ENCODE measurements at regions not wholly inside any gene's neighbourhood (a gene's known extent, or its start where the extent isn't known, plus 50 kb on each side); places are given as distances from the start of the nearest gene placed in this dataset.

DNA sequence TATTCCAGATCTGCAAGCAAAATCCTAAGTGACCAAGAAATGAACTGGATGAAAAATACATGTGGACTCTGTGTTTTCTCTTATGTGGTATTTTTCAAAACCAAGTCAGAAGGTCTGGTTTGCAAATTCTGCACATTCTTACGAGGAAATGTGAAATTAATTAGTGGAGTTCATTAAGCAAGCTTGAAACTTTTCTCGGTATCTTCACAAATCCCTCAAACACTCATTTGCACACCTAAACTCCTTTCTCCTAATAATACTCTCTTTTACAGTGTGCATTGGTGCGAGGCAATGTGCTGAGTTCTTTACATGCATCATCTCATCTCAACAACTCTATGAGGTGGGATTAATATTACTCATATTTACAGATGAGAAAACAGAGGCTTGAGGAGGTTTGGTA lies 82.1 kb downstream of the MTERF1 start:
- 87 to 92% (median 88%) methylated on average over 3 of the region's 3 CpGs for WGBS, 5 donors
- intact Hi-C loops (cut with DNase I; ENCODE audit: low total_unique reads) = no loop called here
- no peaks in the 10 kb centered on the region for H3K27me3 ChIP-seq
- H3K27ac ChIP-seq = no peak overlapping the region
- DNase-seq = no peak
- no peak overlapping the region for H3K4me3 ChIP-seq
- no peaks in the 10 kb centered on the region for H3K9me3 ChIP-seq
- no peaks in the 10 kb centered on the region for H3K4me1 ChIP-seq
- H3K36me3 ChIP-seq = peaks cover 0 to 10% (median 0%) of the 10 kb centered on the region in 4 donors
- no peak for TF ChIP-seq POLR2A (IDR thresholded peaks at IDR 0.05)
- no peak for TF ChIP-seq CTCF (IDR thresholded peaks at IDR 0.05)
- TF ChIP-seq EP300 (IDR thresholded peaks at IDR 0.05) = no peak
- TF ChIP-seq POLR2AphosphoS5 (IDR thresholded peaks at IDR 0.05) = no peak

GRCh38 chr7:91800389-91800788 lies 80.1 kb downstream of the MTERF1 start:
- TF ChIP-seq POLR2A (IDR thresholded peaks at IDR 0.05) (no peak), CTCF (IDR thresholded peaks at IDR 0.05) (no peak)
- Histone ChIP-seq H3K4me1 (no peaks in the 10 kb centered on the region), H3K9me3 (no peaks in the 10 kb centered on the region), H3K36me3 (peaks cover 0 to 10% (median 0%) of the 10 kb centered on the region in 4 donors), H3K27ac (no peak overlapping the region), H3K27me3 (no peaks in the 10 kb centered on the region), H3K4me3 (no peak overlapping the region)
- intact Hi-C loops (cut with DNase I; ENCODE audit: low total_unique reads) = no loop called here
- 87 to 95% (median 93%) methylated on average over 6 to 9 of the region's 9 CpGs for WGBS, 5 donors
- no peak for DNase-seq

- Histone ChIP-seq H3K27me3 (no peaks in the 10 kb centered on the region), H3K4me3 (no peak overlapping the region), H3K9me3 (no peaks in the 10 kb centered on the region), H3K36me3 (peaks cover 0 to 10% (median 0%) of the 10 kb centered on the region in 4 donors), H3K27ac (no peak overlapping the region), H3K4me1 (no peaks in the 10 kb centered on the region)
- TF ChIP-seq POLR2AphosphoS5 (IDR thresholded peaks at IDR 0.05) = no peak
- no peak for DNase-seq
- 92 to 100% (median 96%) methylated on average over 2 to 5 of the region's 5 CpGs for WGBS, 5 donors
- intact Hi-C loops (cut with DNase I; ENCODE audit: low total_unique reads) = no loop called here
Measured at GRCh38 chr7:91801331-91801983, 79.0 kb downstream of the MTERF1 start.

DNA sequence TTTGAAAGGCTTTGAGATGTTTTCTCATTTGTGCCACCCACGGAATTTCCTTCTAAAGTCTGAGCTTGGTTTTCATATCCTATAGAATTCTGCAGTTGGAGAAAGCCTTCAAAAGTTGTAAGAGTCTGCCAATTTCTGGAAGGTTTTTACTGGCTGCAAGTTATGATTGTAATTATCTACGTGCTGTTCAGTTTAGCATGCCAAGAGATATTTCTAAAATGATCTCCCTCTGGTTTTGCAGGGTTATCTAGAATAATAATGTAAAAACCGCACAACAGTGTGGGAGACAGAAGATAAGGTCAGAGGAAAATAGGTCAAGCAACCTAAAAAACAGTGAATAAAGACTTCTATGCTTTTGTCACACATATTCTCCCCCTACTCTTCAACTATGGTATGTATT lies 69.3 kb downstream of the MTERF1 start:
- no peaks in the 10 kb centered on the region for H3K36me3 ChIP-seq
- intact Hi-C loops (cut with DNase I; ENCODE audit: low total_unique reads) = no loop called here
- no peaks in the 10 kb centered on the region for H3K27me3 ChIP-seq
- peaks cover 0 to 7% (median 0%) of the 10 kb centered on the region in 4 donors for H3K9me3 ChIP-seq
- TF ChIP-seq EP300 (IDR thresholded peaks at IDR 0.05) (no peak), CTCF (IDR thresholded peaks at IDR 0.05) (no peak), POLR2A (IDR thresholded peaks at IDR 0.05) (no peak), POLR2AphosphoS5 (IDR thresholded peaks at IDR 0.05) (no peak)
- DNase-seq = no peak
- H3K4me1 ChIP-seq = no peaks in the 10 kb centered on the region
- H3K4me3 ChIP-seq = no peak overlapping the region
- 45 to 64% (median 57%) methylated on average over 3 of the region's 3 CpGs for WGBS, 5 donors
- no peak overlapping the region for H3K27ac ChIP-seq

DNA sequence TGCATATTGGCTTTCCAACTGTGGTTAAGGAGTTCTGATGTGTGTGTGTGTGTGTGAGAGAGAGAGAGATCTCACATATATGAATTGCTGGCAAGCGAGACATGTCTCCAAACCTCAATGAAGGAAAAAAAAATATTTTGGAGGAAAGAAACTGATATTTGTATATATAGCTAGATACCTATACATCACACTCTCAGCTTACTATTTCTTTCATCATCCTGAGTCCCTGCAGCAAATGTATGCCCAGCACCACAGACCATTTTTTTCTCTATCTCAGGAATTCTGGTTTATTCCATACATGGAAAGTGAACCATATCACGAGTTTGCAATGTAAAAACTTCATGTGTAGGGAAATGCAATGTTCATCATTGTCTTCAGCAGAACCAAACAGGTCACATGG lies 68.9 kb downstream of the MTERF1 start:
- no peak for TF ChIP-seq EP300 (IDR thresholded peaks at IDR 0.05)
- peaks cover 0 to 7% (median 0%) of the 10 kb centered on the region in 4 donors for H3K9me3 ChIP-seq
- 63 to 84% (median 80%) methylated on average over 2 of the region's 2 CpGs for WGBS, 5 donors
- H3K36me3 ChIP-seq = no peaks in the 10 kb centered on the region
- H3K4me1 ChIP-seq = no peaks in the 10 kb centered on the region
- no peak for DNase-seq
- no peak overlapping the region for H3K27ac ChIP-seq
- no peaks in the 10 kb centered on the region for H3K27me3 ChIP-seq
- intact Hi-C loops (cut with DNase I; ENCODE audit: low total_unique reads) = no loop called here
- no peak overlapping the region for H3K4me3 ChIP-seq

Measured in stomach (tissue), 8 donors.